SK-N-SH (cell line): ENCODE measurements at regions not wholly inside any gene's neighbourhood (a gene's known extent, or its start where the extent isn't known, plus 50 kb on each side); places are given as distances from the start of the nearest gene placed in this dataset.

Source experiments
- CTCF ChIP-seq: fragments of 200-600 bp; sonication (generic); IDR thresholded peaks from 2 replicates; pipeline ENCODE4 v1.6.1; 2017; ENCODE audit warnings: antibody characterized with exemption, mild to moderate bottlenecking, moderate library complexity
- EZH2phosphoT487 ChIP-seq: fragments of 200-600 bp; sonication (generic); IDR thresholded peaks from 2 replicates; pipeline ENCODE4 v1.6.1; 2017; ENCODE audit warnings: low read depth, mixed run types, mild to moderate bottlenecking, antibody characterized with exemption, moderate library complexity, borderline replicate concordance
- FOXM1 ChIP-seq: IDR thresholded peaks from 2 replicates; pipeline ENCODE4 v1.4.0; 2012; ENCODE audit warnings: low read depth, mild to moderate bottlenecking
- MXI1 ChIP-seq: IDR thresholded peaks from 2 replicates; pipeline ENCODE4 v1.6.1; 2012; ENCODE audit warnings: mild to moderate bottlenecking, low read depth, low read length, improper control_type of control experiment
- NRF1 ChIP-seq: IDR thresholded peaks from 2 replicates; pipeline ENCODE4 v1.6.1; 2012; ENCODE audit warnings: low read depth, mild to moderate bottlenecking, low read length
- POLR2AphosphoS5 ChIP-seq: IDR thresholded peaks from 2 replicates; pipeline ENCODE4 v1.6.1; 2012; ENCODE audit warnings: low read depth, low read length
- USF2 ChIP-seq: fragments of 150-350 bp; IDR thresholded peaks from 2 replicates; pipeline ENCODE4 v1.6.1; 2017; ENCODE audit warnings: antibody characterized with exemption, low read length, low read depth, borderline replicate concordance

GRCh38 chr2:37447446-37447845, 103.0 kb downstream of the QPCT start:
- TF ChIP-seq FOXM1 (no peak), POLR2AphosphoS5 (no peak), EZH2phosphoT487 (no peak), NRF1 (no peak), CTCF (no peak), MXI1 (no peak), USF2 (no peak)
